A673 (cell line): ENCODE measurements at regions not wholly inside any gene's neighbourhood (a gene's known extent, or its start where the extent isn't known, plus 50 kb on each side); places are given as distances from the start of the nearest gene placed in this dataset.
A peak's percentile ranks its signal among the peaks of the same experiment; 100 is the strongest.

ENCODE experiments used
- BruUV-seq: library from RNA; stranded (reverse); fragments of 400-500 nt; replicated peaks from 2 replicates; lab custom pipeline; 2021; lab: Mats Ljungman, UMichigan
- CTCF ChIA-PET: fragments of 300-600 bp; sonication (Branson Sonifier 250); formaldehyde crosslinking; loops from one replicate; lab custom pipeline; 2022; ENCODE audit warnings: antibody characterized with exemption; lab: Charles Lee
- POLR2A ChIA-PET: fragments of 300-600 bp; sonication (Branson Sonifier 250); formaldehyde crosslinking; loops from one replicate; lab custom pipeline; 2022; ENCODE audit warnings: antibody characterized with exemption; ENCODE audit not compliant: low non-redundant PET; lab: Charles Lee
- DNase-seq: peaks from one replicate; pipeline ENCODE4 v3.0.0-alpha.2; 2015; ENCODE audit warnings: low spot score
- H3K27ac ChIP-seq: fragments of 200-600 bp; sonication (generic); 2 replicates; pipeline ENCODE4 v1.5.1; 2016; ENCODE audit warnings: mixed run types, low read depth, mild to moderate bottlenecking, mixed read lengths, antibody characterized with exemption, low read length; ENCODE audit not compliant: poor library complexity, severe bottlenecking
- H3K27me3 ChIP-seq: fragments of 200-600 bp; sonication (generic); replicated peaks from 2 replicates; pipeline ENCODE4 v1.6.1; 2017; ENCODE audit warnings: mixed run types, low read depth, mild to moderate bottlenecking, mixed read lengths, antibody characterized with exemption, low read length; ENCODE audit not compliant: insufficient read depth, poor library complexity
- H3K36me3 ChIP-seq: fragments of 200-600 bp; sonication (generic); 2 replicates; pipeline ENCODE4 v1.6.1; 2016; ENCODE audit warnings: mixed run types, mild to moderate bottlenecking, mixed read lengths, antibody characterized with exemption, low read length; ENCODE audit not compliant: insufficient read depth, poor library complexity, severe bottlenecking
- H3K4me1 ChIP-seq: fragments of 200-600 bp; sonication (generic); 2 replicates; pipeline ENCODE4 v1.6.1; 2017; ENCODE audit warnings: mixed run types, mild to moderate bottlenecking, mixed read lengths, antibody characterized with exemption, low read length; ENCODE audit not compliant: insufficient read depth, poor library complexity, severe bottlenecking
- H3K4me3 ChIP-seq: fragments of 200-600 bp; sonication (generic); 2 replicates; pipeline ENCODE4 v1.5.1; 2016; ENCODE audit warnings: low read depth, mixed run types, mild to moderate bottlenecking, mixed read lengths, low read length; ENCODE audit not compliant: poor library complexity, severe bottlenecking
- H3K9me3 ChIP-seq: fragments of 200-600 bp; sonication (generic); 2 replicates; pipeline ENCODE4 v1.6.1; 2016; ENCODE audit warnings: mixed run types, low read depth, mild to moderate bottlenecking, mixed read lengths, antibody characterized with exemption, low read length; ENCODE audit not compliant: poor library complexity, severe bottlenecking
- EZH2 ChIP-seq: fragments of 200-600 bp; sonication (generic); IDR thresholded peaks from 2 replicates; pipeline ENCODE4 v1.6.1; 2017; ENCODE audit warnings: borderline replicate concordance, low read depth, mild to moderate bottlenecking, mixed read lengths, antibody characterized with exemption, low read length; ENCODE audit not compliant: poor library complexity, severe bottlenecking
- intact Hi-C: fragments of 100-400 bp; cut with micrococcal nuclease; formaldehyde crosslinking; loops from one replicate; pipeline ENCODE4 v1.10.0; 2022; ENCODE audit not compliant: unreplicated experiment
- TF ChIP-seq, protein P1 (sequence below): fragments of 300-800, 200-600 bp; sonication (generic); conservative IDR thresholded peaks from 2 replicates; pipeline ENCODE4 v1.5.1; 2017; ENCODE audit warnings: low read depth, mild to moderate bottlenecking, antibody characterized with exemption, low read length, moderate library complexity, mixed read lengths

DNA sequence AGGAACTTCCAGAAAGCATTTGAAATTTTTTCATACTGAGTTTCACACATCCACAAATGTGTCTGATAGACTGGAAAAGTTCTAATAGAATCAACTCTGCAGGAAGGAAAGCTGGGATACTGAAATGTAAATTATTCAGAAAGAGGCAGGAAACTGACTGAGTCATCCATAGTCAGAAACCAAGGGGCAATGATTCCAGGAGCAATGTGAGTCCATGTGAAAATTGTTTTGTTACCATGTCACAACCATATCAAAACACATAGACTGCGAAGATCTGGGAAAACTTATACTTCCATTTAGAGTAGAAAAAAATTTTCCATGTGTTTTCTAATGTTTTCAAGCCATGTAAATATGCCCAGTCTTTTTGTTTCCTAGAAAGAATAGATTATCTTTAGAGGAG, 142.3 kb upstream of the TMPRSS15 start:
- TF ChIP-seq EZH2: no peak
- TF ChIP-seq, protein P1, sequence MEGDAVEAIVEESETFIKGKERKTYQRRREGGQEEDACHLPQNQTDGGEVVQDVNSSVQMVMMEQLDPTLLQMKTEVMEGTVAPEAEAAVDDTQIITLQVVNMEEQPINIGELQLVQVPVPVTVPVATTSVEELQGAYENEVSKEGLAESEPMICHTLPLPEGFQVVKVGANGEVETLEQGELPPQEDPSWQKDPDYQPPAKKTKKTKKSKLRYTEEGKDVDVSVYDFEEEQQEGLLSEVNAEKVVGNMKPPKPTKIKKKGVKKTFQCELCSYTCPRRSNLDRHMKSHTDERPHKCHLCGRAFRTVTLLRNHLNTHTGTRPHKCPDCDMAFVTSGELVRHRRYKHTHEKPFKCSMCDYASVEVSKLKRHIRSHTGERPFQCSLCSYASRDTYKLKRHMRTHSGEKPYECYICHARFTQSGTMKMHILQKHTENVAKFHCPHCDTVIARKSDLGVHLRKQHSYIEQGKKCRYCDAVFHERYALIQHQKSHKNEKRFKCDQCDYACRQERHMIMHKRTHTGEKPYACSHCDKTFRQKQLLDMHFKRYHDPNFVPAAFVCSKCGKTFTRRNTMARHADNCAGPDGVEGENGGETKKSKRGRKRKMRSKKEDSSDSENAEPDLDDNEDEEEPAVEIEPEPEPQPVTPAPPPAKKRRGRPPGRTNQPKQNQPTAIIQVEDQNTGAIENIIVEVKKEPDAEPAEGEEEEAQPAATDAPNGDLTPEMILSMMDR: no peak
- Histone ChIP-seq H3K36me3 (no peaks in the 10 kb centered on the region), H3K4me3 (no peak overlapping the region), H3K27me3 (no peaks in the 10 kb centered on the region), H3K27ac (no peak overlapping the region), H3K9me3 (no peaks in the 10 kb centered on the region), H3K4me1 (no peaks in the 10 kb centered on the region)
- intact Hi-C loops: no loop called here
- no TSS peak for BruUV-seq
- ChIA-PET POLR2A (no interaction called here), CTCF (no interaction called here)
- peak; percentile 1 for DNase-seq

DNA sequence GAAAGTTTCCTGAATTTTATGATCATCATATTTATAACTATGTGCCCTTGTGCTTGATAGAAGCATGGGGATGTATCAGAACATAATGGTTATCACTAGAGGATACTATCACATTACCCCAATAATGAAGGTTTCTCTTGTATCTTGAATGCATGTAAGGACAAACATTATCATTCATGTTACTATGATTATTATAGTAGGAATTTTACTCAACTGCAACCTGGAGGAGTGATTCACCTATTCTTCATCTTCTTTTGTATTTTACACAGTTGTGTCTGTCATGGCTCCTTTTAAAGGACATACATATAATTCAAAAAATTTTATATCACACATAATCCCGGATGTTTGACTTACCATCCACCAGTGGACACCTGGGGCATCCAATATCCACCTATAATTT, 143.8 kb upstream of the TMPRSS15 start:
- no peaks in the 10 kb centered on the region for H3K9me3 ChIP-seq
- intact Hi-C loops: no loop called here
- H3K27ac ChIP-seq: no peak overlapping the region
- H3K4me3 ChIP-seq: no peak overlapping the region
- TF ChIP-seq, protein P1: no peak
- TF ChIP-seq EZH2: no peak
- no peaks in the 10 kb centered on the region for H3K36me3 ChIP-seq
- H3K4me1 ChIP-seq: no peaks in the 10 kb centered on the region
- no peaks in the 10 kb centered on the region for H3K27me3 ChIP-seq
- no TSS peak for BruUV-seq
- no peak for DNase-seq
- POLR2A ChIA-PET: no interaction called here
- CTCF ChIA-PET: no interaction called here

DNA sequence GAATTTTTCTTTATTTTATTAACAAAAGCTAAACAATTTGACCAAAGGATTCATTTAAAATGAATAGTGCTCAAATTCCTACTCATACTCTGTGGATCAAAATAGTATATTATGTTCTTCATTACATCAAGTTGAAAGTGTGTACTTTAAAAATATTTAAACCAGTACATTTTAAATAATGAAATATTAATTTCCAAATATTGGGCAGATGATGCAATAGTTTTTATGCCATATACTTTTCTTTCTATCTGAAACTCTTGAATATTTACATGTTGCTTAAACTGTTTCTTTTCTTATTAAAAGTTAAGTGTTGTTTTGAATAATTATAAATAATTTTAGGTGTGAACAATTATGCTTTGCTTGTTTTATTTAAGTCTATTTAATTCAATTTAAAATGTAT, 144.7 kb upstream of the TMPRSS15 start:
- H3K4me3 ChIP-seq: no peak overlapping the region

More for the DNA sequence above, 144.7 kb upstream of the TMPRSS15 start:
- Histone ChIP-seq H3K27ac (no peak overlapping the region), H3K9me3 (no peaks in the 10 kb centered on the region), H3K36me3 (no peaks in the 10 kb centered on the region), H3K27me3 (no peaks in the 10 kb centered on the region), H3K4me1 (no peaks in the 10 kb centered on the region)
- BruUV-seq: no TSS peak
- TF ChIP-seq, protein P1: no peak
- no peak for TF ChIP-seq EZH2
- intact Hi-C loops: no loop called here
- no peak for DNase-seq
- CTCF ChIA-PET: no interaction called here
- POLR2A ChIA-PET: no interaction called here
